B cell (primary cell): ENCODE measurements at regions not wholly inside any gene's neighbourhood (a gene's known extent, or its start where the extent isn't known, plus 50 kb on each side); places are given as distances from the start of the nearest gene placed in this dataset.

ENCODE experiments used
- EZH2 ChIP-seq: IDR thresholded peaks from 2 replicates; pipeline ENCODE4 v1.6.1; 2012; ENCODE audit warnings: borderline replicate concordance, low read depth, mild to moderate bottlenecking, moderate library complexity, low read length; ENCODE audit not compliant: insufficient read depth, poor library complexity, severe bottlenecking
- TF ChIP-seq, protein P1 (sequence below): fragments of 200-600 bp; IDR thresholded peaks from one replicate; pipeline ENCODE4 v1.8.0; 2022; ENCODE audit warnings: antibody characterized with exemption, mild to moderate bottlenecking

DNA sequence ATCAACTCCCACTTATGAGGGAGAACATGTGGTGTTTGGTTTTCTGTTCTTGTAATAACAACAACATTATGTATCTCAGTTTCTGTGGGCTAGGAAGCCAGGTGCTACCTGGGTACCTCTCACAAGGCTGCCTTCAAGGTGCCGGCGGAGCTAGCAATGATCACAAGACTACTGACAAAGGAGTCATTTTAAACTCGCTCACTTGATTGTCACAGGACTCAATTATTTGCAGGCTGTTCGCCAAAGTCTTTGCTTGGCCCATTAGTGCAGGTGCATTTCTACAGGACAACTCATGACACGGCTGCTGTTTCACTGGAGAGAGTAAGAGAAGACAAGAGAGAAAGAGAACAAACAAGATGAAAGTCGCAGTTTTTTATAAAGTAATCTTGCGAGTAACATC is 1237.4 kb upstream of the TMPRSS15 start:
- TF ChIP-seq, protein P1, sequence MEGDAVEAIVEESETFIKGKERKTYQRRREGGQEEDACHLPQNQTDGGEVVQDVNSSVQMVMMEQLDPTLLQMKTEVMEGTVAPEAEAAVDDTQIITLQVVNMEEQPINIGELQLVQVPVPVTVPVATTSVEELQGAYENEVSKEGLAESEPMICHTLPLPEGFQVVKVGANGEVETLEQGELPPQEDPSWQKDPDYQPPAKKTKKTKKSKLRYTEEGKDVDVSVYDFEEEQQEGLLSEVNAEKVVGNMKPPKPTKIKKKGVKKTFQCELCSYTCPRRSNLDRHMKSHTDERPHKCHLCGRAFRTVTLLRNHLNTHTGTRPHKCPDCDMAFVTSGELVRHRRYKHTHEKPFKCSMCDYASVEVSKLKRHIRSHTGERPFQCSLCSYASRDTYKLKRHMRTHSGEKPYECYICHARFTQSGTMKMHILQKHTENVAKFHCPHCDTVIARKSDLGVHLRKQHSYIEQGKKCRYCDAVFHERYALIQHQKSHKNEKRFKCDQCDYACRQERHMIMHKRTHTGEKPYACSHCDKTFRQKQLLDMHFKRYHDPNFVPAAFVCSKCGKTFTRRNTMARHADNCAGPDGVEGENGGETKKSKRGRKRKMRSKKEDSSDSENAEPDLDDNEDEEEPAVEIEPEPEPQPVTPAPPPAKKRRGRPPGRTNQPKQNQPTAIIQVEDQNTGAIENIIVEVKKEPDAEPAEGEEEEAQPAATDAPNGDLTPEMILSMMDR = no peak
- no peak for TF ChIP-seq EZH2
